ENCODE measurements at regions not wholly inside any gene's neighbourhood (a gene's known extent, or its start where the extent isn't known, plus 50 kb on each side); places are given as distances from the start of the nearest gene placed in this dataset.
A peak's percentile ranks its signal among the peaks of the same experiment; 100 is the strongest.

DNA sequence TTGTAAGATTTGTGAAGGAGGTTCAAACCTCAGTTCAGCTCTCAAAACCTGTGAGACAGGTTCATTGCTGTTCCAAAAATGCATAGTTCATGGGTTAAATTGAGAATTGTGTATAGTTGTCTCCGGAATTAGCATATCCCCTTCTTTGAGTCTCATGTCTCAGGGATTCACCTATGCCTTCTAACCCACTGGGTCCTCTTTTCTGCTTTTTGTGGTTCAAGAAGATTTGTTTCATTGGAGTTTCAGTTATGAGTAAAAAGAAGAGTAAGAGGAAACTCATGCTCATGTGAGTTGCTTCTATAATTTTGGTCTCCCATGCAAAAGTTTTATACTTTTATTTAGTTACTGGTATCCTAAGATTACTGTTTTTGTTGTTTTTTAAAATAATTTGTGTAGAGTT lies 1219.8 kb upstream of the ZEB2 start:
- peaks cover 27 to 54% (median 49%) of the 10 kb centered on the region in 10 experiments for H3K4me1 ChIP-seq
- H3K9ac ChIP-seq, result no peak overlapping the region
- H3K27ac ChIP-seq, result no peak overlapping the region
- H3K27me3 ChIP-seq, result no peaks in the 10 kb centered on the region
- no peak overlapping the region for H3K4me3 ChIP-seq
- no peaks in the 10 kb centered on the region for H4K20me1 ChIP-seq
- peak overlapping the region in 3 of 11 experiments; percentile 57 to 83 (median 65); a peak in 4 of 22 replicates for H3K4me2 ChIP-seq
- no peak for TF ChIP-seq Cebpa-rat (IDR thresholded peaks at IDR 0.05)
- no peaks in the 10 kb centered on the region; a peak in 3 of 22 replicates for H3K9me3 ChIP-seq (replicated peaks in 1 of 11)
- no peaks in the 10 kb centered on the region for H3K36me3 ChIP-seq

DNA sequence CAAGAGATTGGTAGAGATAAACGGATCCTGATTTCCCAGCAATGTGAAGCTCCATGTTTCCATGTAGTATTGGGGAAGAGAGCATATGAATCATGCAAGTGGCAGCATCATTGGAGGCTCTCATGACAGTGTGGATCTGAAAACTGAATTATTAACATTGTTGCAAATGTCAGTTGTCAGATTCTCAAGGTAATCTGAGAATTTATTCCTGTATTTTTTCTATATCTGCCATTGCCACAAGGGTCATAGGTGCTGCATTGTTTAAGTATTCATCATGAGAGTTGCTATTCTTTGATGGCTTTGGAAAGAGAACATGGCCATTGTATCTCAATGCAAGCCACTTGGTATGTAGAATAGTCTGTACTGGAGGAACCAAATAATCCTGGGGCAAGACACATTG lies 1217.0 kb upstream of the ZEB2 start:
- no peaks in the 10 kb centered on the region for H3K27me3 ChIP-seq
- H3K4me1 ChIP-seq, result peaks cover 7 to 26% (median 22%) of the 10 kb centered on the region in 10 experiments
- H3K9me3 ChIP-seq (replicated peaks in 1 of 11), result no peaks in the 10 kb centered on the region; a peak in 3 of 22 replicates
- no peak overlapping the region for H3K4me2 ChIP-seq
- no peak for TF ChIP-seq Cebpa-rat (IDR thresholded peaks at IDR 0.05)
- no peak overlapping the region for H3K27ac ChIP-seq
- no peak overlapping the region for H3K9ac ChIP-seq
- no peaks in the 10 kb centered on the region for H3K36me3 ChIP-seq
- H3K4me3 ChIP-seq, result no peak overlapping the region
- no peaks in the 10 kb centered on the region for H4K20me1 ChIP-seq

DNA sequence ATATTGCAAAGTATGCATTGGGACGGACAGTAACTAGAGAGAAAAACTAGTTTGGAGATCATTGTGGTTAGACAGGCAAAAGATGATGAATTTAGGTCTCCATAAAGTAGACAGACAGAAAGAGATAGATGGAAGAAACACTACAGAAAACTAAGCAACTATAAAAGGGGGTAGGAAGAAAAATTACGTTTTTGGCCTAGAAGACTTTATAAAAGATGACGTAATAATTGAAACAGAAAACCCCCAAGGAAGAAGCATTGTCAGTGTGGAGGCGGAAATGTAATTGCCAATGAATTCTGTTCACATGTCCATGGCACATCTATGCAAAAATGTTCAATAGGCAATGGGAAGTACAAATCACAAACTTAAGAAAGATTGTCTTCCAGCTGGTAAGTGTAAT lies 1211.5 kb upstream of the ZEB2 start:
- Histone ChIP-seq H4K20me1 (no peaks in the 10 kb centered on the region), H3K4me1 (no peaks in the 10 kb centered on the region), H3K4me2 (no peak overlapping the region), H3K27me3 (no peaks in the 10 kb centered on the region), H3K27ac (no peak overlapping the region), H3K9me3 (replicated peaks in 1 of 11) (no peaks in the 10 kb centered on the region), H3K9ac (no peak overlapping the region), H3K4me3 (no peak overlapping the region), H3K36me3 (no peaks in the 10 kb centered on the region)
- TF ChIP-seq Cebpa-rat (IDR thresholded peaks at IDR 0.05), result no peak

DNA sequence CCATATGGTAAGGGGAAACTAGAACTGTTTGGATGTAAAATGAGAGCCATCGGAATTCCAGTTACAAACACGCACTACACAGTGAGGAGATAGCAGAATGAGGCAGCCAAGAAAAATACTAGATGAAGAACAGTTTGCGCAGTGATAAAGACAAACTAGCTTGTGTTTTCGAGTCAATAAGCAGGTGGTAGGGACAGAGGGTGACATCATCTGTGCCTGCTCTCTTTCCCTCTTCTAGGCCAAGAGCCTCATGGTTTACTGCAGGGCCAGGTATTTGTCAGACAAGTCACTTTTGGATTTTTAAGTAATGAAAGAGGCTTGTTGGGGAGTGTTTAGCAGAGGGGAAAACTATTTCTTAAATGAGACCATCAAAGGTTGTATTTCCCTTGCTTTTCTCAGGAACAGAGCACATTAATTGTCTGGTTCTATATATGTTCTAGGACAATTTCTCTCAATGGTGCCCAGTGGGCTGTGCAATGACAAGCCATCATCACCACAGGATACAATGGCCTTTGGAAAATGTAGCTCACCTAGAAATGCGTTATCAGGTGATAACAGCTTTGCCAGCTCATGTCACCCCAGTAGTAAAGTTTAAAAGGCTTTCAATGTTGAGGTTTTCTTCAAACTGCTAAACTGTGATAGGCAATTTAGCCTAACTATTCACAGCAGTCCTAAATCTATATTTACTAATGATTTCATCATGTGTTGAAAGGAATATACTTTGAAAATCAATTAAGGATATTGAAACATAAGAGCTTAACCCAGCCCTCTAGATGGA lies 1210.3 kb upstream of the ZEB2 start:
- TF ChIP-seq Cebpa-rat (IDR thresholded peaks at IDR 0.05), result no peak
- no peak overlapping the region for H3K9ac ChIP-seq
- no peaks in the 10 kb centered on the region for H3K27me3 ChIP-seq
- no peak overlapping the region for H3K27ac ChIP-seq
- no peak overlapping the region for H3K4me3 ChIP-seq
- no peaks in the 10 kb centered on the region for H3K4me1 ChIP-seq
- H3K9me3 ChIP-seq (replicated peaks in 1 of 11), result no peaks in the 10 kb centered on the region
- H3K36me3 ChIP-seq, result no peaks in the 10 kb centered on the region
- H4K20me1 ChIP-seq, result no peaks in the 10 kb centered on the region
- no peak overlapping the region for H3K4me2 ChIP-seq

DNA sequence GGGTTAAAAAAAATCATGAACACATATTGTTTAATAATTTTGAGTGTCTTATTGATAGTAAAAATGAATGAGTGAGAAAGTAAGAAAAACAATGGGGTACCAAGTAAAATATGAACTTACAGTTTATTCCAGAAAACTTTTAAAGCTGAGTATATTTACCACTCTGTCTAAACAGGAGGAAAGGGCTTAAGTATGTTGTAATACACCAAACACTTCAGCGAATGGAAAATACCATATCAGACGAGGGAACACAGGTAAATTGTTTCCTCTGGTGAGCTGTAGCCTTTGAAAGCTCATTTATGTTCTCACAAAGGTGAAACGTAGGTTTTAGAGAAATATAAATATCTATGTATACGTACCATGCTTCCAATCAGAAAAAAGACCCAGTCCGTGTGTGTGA lies 1209.6 kb upstream of the ZEB2 start:
- Histone ChIP-seq H3K36me3 (no peaks in the 10 kb centered on the region), H3K27me3 (no peaks in the 10 kb centered on the region), H3K4me1 (no peaks in the 10 kb centered on the region), H4K20me1 (no peaks in the 10 kb centered on the region), H3K4me2 (no peak overlapping the region), H3K9me3 (replicated peaks in 1 of 11) (no peaks in the 10 kb centered on the region), H3K27ac (no peak overlapping the region), H3K4me3 (no peak overlapping the region), H3K9ac (no peak overlapping the region)
- no peak for TF ChIP-seq Cebpa-rat (IDR thresholded peaks at IDR 0.05)

DNA sequence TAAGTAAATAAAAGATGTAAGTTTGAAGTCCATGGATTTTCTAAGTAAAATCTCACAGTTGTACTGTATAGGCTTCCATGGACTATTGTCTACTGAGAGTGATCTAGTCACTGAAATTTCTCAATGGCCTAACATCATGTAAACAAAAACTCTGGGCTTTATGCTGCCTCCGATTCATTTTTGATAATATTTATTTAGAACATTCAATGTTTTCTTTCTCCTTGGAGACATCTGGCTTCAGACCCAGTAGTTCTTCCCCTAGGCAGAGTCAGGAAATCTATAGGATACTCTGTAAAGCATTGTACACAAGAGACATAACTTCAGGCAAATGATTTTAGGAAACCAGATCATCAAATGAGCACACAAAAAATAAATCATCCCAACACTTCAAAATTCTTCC lies 1208.6 kb upstream of the ZEB2 start:
- no peak overlapping the region for H3K9ac ChIP-seq
- H3K4me3 ChIP-seq, result no peak overlapping the region
- H3K4me1 ChIP-seq, result no peaks in the 10 kb centered on the region
- H3K4me2 ChIP-seq, result no peak overlapping the region
- no peaks in the 10 kb centered on the region for H3K36me3 ChIP-seq
- no peaks in the 10 kb centered on the region for H3K9me3 ChIP-seq (replicated peaks in 1 of 11)
- H4K20me1 ChIP-seq, result no peaks in the 10 kb centered on the region
- no peaks in the 10 kb centered on the region for H3K27me3 ChIP-seq
- no peak for TF ChIP-seq Cebpa-rat (IDR thresholded peaks at IDR 0.05)
- no peak overlapping the region for H3K27ac ChIP-seq

DNA sequence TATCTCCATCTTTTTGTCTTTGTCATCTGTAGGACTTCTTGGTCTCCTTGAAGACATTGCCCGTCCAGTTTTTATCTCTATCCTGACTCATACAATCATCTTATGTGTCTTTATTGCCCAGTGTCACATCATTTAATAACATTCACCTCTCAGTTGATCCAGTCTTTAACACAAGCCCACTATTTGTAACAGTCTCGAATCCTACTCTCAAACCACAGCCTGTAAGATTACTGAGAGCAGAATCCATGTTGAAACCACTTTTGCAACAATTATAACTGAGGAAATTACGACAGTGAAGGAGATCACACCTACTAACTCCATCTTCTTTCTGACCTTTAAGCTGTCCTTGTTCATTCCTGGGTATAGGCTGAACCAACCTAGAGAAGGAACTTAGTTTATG lies 1206.0 kb upstream of the ZEB2 start:
- no peaks in the 10 kb centered on the region for H3K27me3 ChIP-seq
- H3K9me3 ChIP-seq (replicated peaks in 1 of 11), result peaks cover 0 to 8% (median 0%) of the 10 kb centered on the region in 11 experiments; a peak in 1 of 22 replicates
- H3K4me2 ChIP-seq, result no peak overlapping the region
- no peaks in the 10 kb centered on the region for H3K36me3 ChIP-seq
- no peak overlapping the region for H3K27ac ChIP-seq
- H3K9ac ChIP-seq, result no peak overlapping the region
- no peaks in the 10 kb centered on the region for H3K4me1 ChIP-seq
- H3K4me3 ChIP-seq, result no peak overlapping the region
- no peaks in the 10 kb centered on the region for H4K20me1 ChIP-seq
- TF ChIP-seq Cebpa-rat (IDR thresholded peaks at IDR 0.05), result no peak

DNA sequence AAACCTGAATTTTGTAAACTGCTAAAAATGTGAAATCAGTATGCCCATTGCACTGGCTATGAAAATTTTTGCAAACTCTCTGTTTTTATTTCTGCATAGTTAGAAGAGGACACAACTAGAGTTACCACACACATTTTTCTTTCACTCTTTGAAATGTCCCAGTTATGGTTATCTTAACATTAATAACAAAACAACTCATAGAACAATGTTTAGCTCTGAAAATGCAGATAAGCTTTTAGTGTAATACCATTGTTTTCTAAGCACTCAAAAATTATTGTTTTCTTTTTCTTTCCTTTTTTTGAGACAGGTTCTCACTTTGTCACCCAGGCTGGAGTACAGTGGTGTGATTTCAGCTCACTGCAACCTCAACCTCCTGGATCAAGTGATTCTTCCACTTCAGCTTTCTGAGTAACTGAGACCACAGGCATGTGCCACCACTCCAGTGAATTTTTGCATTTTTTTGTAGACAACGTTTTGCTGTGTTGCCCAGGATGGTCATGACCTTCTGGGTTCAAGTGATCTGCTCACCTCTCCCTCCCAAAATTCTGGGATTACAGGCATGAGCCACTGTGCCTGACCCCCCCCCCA lies 1204.5 kb upstream of the ZEB2 start:
- Histone ChIP-seq H3K36me3 (no peaks in the 10 kb centered on the region), H4K20me1 (no peaks in the 10 kb centered on the region), H3K4me1 (no peaks in the 10 kb centered on the region), H3K9me3 (replicated peaks in 1 of 11) (peaks cover 0 to 8% (median 0%) of the 10 kb centered on the region in 11 experiments; a peak in 1 of 22 replicates), H3K4me3 (no peak overlapping the region), H3K27me3 (no peaks in the 10 kb centered on the region), H3K4me2 (no peak overlapping the region), H3K27ac (no peak overlapping the region), H3K9ac (no peak overlapping the region)
- no peak for TF ChIP-seq Cebpa-rat (IDR thresholded peaks at IDR 0.05)

DNA sequence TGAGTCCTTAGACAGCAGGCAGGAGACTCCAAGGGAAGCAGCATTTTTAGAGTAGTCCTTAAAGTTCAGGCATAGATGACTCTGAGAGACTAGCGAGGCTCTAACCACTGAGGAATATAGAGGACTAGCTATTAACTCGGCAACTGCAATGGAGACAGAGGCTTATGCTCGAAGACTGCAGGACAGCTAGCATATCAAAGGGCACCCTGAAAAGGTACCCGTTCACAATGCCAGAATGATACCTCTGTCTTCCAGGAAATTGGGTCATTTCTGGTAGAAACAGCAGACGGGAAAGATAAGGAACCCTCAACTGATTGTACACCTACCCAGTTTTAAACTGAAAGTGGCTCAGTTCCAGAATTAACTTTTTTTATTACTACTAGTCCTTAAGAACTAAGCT lies 1204.0 kb upstream of the ZEB2 start:
- Histone ChIP-seq H3K9ac (no peak overlapping the region), H3K4me1 (no peaks in the 10 kb centered on the region), H3K9me3 (replicated peaks in 1 of 11) (peaks cover 0 to 8% (median 0%) of the 10 kb centered on the region in 11 experiments; a peak in 1 of 22 replicates), H3K27me3 (no peaks in the 10 kb centered on the region), H3K4me3 (no peak overlapping the region), H3K27ac (no peak overlapping the region), H3K4me2 (no peak overlapping the region), H3K36me3 (no peaks in the 10 kb centered on the region), H4K20me1 (no peaks in the 10 kb centered on the region)
- no peak for TF ChIP-seq Cebpa-rat (IDR thresholded peaks at IDR 0.05)

DNA sequence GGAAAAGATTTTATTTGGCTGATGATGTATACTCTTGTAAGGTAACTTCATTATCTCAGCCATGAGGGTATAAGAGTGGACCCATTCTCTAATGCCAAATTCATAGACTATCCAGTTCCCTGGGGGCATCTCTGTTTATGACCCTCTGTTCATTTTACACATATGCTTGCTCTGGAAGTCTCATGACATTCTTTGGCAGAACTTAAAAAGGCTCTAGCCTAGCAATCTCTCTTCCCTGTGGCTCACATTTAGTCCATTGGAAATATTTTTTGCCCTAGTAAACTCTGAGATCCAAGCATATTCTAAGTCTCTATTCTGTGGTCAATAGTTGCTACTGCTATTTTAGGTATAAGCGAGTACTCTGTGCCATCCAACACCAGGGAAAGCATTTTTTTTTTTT lies 1201.8 kb upstream of the ZEB2 start:
- TF ChIP-seq Cebpa-rat (IDR thresholded peaks at IDR 0.05), result no peak
- no peak overlapping the region for H3K4me2 ChIP-seq
- no peaks in the 10 kb centered on the region for H3K36me3 ChIP-seq
- no peak overlapping the region for H3K4me3 ChIP-seq
- no peak overlapping the region for H3K27ac ChIP-seq
- no peaks in the 10 kb centered on the region for H4K20me1 ChIP-seq
- no peaks in the 10 kb centered on the region for H3K4me1 ChIP-seq
- peaks cover 0 to 8% (median 0%) of the 10 kb centered on the region in 11 experiments; a peak in 1 of 22 replicates for H3K9me3 ChIP-seq (replicated peaks in 1 of 11)
- H3K9ac ChIP-seq, result no peak overlapping the region
- no peaks in the 10 kb centered on the region for H3K27me3 ChIP-seq
